Upper lobe of left lung (tissue), 4 donors: ENCODE measurements at regions not wholly inside any gene's neighbourhood (a gene's known extent, or its start where the extent isn't known, plus 50 kb on each side); places are given as distances from the start of the nearest gene placed in this dataset.

Experiments used
- CTCF ChIP-seq, 6 experiments: fragments of 450-650 bp in 4 of 6; fragments of 200-600 bp in 2 of 6; sonication (generic) in 2 of 6; IDR thresholded peaks; one replicate each; pipeline ENCODE4 v1.5.1; 2016 to 2019; ENCODE audit warnings: antibody characterized with exemption in 6 of 6
- EP300 ChIP-seq, 4 donors: sonication (generic); formaldehyde crosslinking; IDR thresholded peaks; one replicate each; pipeline ENCODE4 v1.5.1; 2017; ENCODE audit warnings: antibody characterized with exemption in 4 of 4, control low read depth in 2 of 4
- POLR2A ChIP-seq, 4 donors: fragments of 450-650 bp; IDR thresholded peaks; one replicate each; pipeline ENCODE4 v1.5.1; 2016 to 2017; ENCODE audit warnings: antibody characterized with exemption in 4 of 4, mild to moderate bottlenecking in 2 of 4
- POLR2AphosphoS5 ChIP-seq, 2 donors: sonication (generic); formaldehyde crosslinking; IDR thresholded peaks; one replicate each; pipeline ENCODE4 v1.5.1; 2017; ENCODE audit warnings: antibody characterized with exemption in 2 of 2

GRCh38 chr3:68211637-68212036 is 557.2 kb upstream of the SUCLG2 start:
- TF ChIP-seq CTCF (IDR thresholded peaks at IDR 0.05) (no peak), EP300 (IDR thresholded peaks at IDR 0.05) (no peak), POLR2A (IDR thresholded peaks at IDR 0.05) (no peak), POLR2AphosphoS5 (IDR thresholded peaks at IDR 0.05) (no peak)
